PFSK-1 (cell line): ENCODE measurements at regions not wholly inside any gene's neighbourhood (a gene's known extent, or its start where the extent isn't known, plus 50 kb on each side); places are given as distances from the start of the nearest gene placed in this dataset.

Experiments used
- FOXP2 ChIP-seq: optimal IDR thresholded peaks from 2 replicates; pipeline ENCODE3; 2011; ENCODE audit warnings: borderline replicate concordance, control low read depth, inconsistent platforms; ENCODE audit not compliant: insufficient read depth; ENCODE audit errors: extremely low read length, extremely low read depth
- POLR2AphosphoS5 ChIP-seq: IDR thresholded peaks from 2 replicates; pipeline ENCODE4 v1.6.1; 2012; ENCODE audit warnings: low read depth, mild to moderate bottlenecking, control low read depth, low read length, moderate library complexity
- REST ChIP-seq, 2 experiments: IDR thresholded peaks; 2 replicates each; pipeline versions ENCODE4 v1.6.1 to v1.8.0; 2011 to 2012; ENCODE audit warnings: low read depth in 2 of 2, low read length in 2 of 2, control low read depth in 1 of 2, inconsistent platforms in 1 of 2, mild to moderate bottlenecking in 1 of 2, moderate library complexity in 1 of 2; ENCODE audit not compliant: insufficient read depth in 1 of 2
- SIN3A ChIP-seq: IDR thresholded peaks from 2 replicates; pipeline ENCODE4 v1.6.1; 2012; ENCODE audit warnings: mild to moderate bottlenecking, low read length, moderate library complexity, borderline replicate concordance; ENCODE audit not compliant: insufficient read depth
- TAF1 ChIP-seq: IDR thresholded peaks from 2 replicates; pipeline ENCODE4 v1.6.1; 2012; ENCODE audit warnings: low read length, control low read depth, borderline replicate concordance; ENCODE audit not compliant: insufficient read depth

- no peak for TF ChIP-seq SIN3A
- TF ChIP-seq POLR2AphosphoS5 = no peak
- TF ChIP-seq TAF1 = no peak
- no peak for TF ChIP-seq FOXP2
- no peak for TF ChIP-seq REST (IDR thresholded peaks at IDR 0.05; ENCODE audit: insufficient read depth in 1 of 2, low read depth in 2 of 2, low read length in 2 of 2)
Measured at GRCh38 chr2:220034426-220035130, 407.1 kb downstream of the SLC4A3 start.
